Caco-2 (cell line): ENCODE measurements at regions not wholly inside any gene's neighbourhood (a gene's known extent, or its start where the extent isn't known, plus 50 kb on each side); places are given as distances from the start of the nearest gene placed in this dataset.

Experiments
- BruUV-seq: library from RNA; stranded (reverse); fragments of 400-500 nt; replicated peaks from 2 replicates; lab custom pipeline; 2021; lab: Mats Ljungman, UMichigan
- CTCF ChIA-PET: fragments of 300-600 bp; sonication (Branson Sonifier 250); formaldehyde crosslinking; loops from one replicate; lab custom pipeline; 2022; ENCODE audit warnings: antibody characterized with exemption; lab: Charles Lee
- POLR2A ChIA-PET: fragments of 300-600 bp; sonication (Branson Sonifier 250); formaldehyde crosslinking; loops from one replicate; lab custom pipeline; 2022; ENCODE audit warnings: antibody characterized with exemption; lab: Charles Lee
- DNase-seq, 2 experiments: peaks; one replicate each; pipeline versions ENCODE4 v3.0.0 to v3.0.0-alpha.2; 2020 to 2022
- H3K27me3 ChIP-seq: replicated peaks from 2 replicates; pipeline ENCODE4 v1.6.0; 2011; ENCODE audit warnings: low read length; ENCODE audit not compliant: control insufficient read depth, insufficient read depth
- H3K36me3 ChIP-seq: 2 replicates; pipeline ENCODE4 v1.5.1; 2011; ENCODE audit warnings: low read length; ENCODE audit not compliant: control insufficient read depth, insufficient read depth
- H3K4me1 ChIP-seq: fragments of 250-450 bp; sonication (Bioruptor Pico); 2 replicates; pipeline ENCODE4 v1.5.1; 2020; ENCODE audit warnings: mild to moderate bottlenecking
- H3K4me3 ChIP-seq: 2 replicates; pipeline ENCODE4 v1.5.1; 2011; ENCODE audit warnings: low read depth, mild to moderate bottlenecking, control low read depth, low read length
- H3K9me3 ChIP-seq: fragments of 250-450 bp; sonication (Bioruptor Pico); 2 replicates; pipeline ENCODE4 v1.5.1; 2020; ENCODE audit warnings: mild to moderate bottlenecking, moderate library complexity
- H3K27ac Mint-ChIP-seq: one replicate; pipeline ENCODE4 v1.8.0; 2022; ENCODE audit warnings: mixed read lengths; ENCODE audit not compliant: unreplicated experiment
- H3K27me3 Mint-ChIP-seq: one replicate; pipeline ENCODE4 v1.8.0; 2022; ENCODE audit warnings: mixed read lengths; ENCODE audit not compliant: insufficient read depth, unreplicated experiment
- H3K36me3 Mint-ChIP-seq: one replicate; pipeline ENCODE4 v1.8.0; 2022; ENCODE audit warnings: mild to moderate bottlenecking, mixed read lengths; ENCODE audit not compliant: insufficient read depth, unreplicated experiment
- H3K4me1 Mint-ChIP-seq: one replicate; pipeline ENCODE4 v1.8.0; 2022; ENCODE audit warnings: low read depth, mixed read lengths; ENCODE audit not compliant: unreplicated experiment
- H3K4me3 Mint-ChIP-seq: one replicate; pipeline ENCODE4 v1.8.0; 2022; ENCODE audit warnings: mild to moderate bottlenecking, moderate library complexity, mixed read lengths; ENCODE audit not compliant: unreplicated experiment
- H3K9me3 Mint-ChIP-seq: one replicate; pipeline ENCODE4 v1.8.0; 2022; ENCODE audit warnings: mixed read lengths; ENCODE audit not compliant: unreplicated experiment
- intact Hi-C: fragments of 100-400 bp; cut with micrococcal nuclease; formaldehyde crosslinking; loops from one replicate; pipeline ENCODE4 v1.10.0; 2022; ENCODE audit not compliant: unreplicated experiment
- TF ChIP-seq, protein P1 (sequence below), 2 experiments: fragments of 200-600 bp in 1 of 2; IDR thresholded peaks; 1 replicate in 1 of 2; 2 replicates in 1 of 2; pipeline versions ENCODE4 v1.5.1 to v1.8.0; 2011 to 2022; ENCODE audit warnings: antibody characterized with exemption in 1 of 2, control low read depth in 1 of 2, inconsistent platforms in 1 of 2, low read depth in 1 of 2, low read length in 1 of 2, mild to moderate bottlenecking in 1 of 2, moderate library complexity in 1 of 2; ENCODE audit not compliant: insufficient read depth in 1 of 2, severe bottlenecking in 1 of 2, unreplicated experiment in 1 of 2

DNA sequence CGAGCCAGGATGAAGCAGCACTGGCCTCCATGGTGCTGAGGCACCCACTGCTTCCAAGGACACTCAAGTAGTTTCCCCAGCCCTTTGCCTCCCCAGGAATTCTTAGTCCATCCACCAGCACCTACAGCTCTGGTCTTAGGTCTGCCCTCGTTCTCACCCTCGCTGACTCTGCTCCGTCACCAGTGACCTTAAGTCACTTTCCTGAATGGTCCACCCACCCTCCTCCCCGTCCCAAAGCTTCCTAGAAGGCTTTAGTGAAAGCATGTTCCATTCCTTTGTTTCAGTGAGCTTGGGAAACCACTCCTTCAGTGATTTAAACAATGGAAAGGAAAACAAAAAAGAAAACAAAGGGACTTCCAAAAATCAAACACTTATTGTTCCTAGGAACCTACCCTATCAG, 54.6 kb upstream of the MAP3K1 start:
- H3K27ac Mint-ChIP-seq, result no peak overlapping the region
- CTCF ChIA-PET, result no interaction called here

DNA sequence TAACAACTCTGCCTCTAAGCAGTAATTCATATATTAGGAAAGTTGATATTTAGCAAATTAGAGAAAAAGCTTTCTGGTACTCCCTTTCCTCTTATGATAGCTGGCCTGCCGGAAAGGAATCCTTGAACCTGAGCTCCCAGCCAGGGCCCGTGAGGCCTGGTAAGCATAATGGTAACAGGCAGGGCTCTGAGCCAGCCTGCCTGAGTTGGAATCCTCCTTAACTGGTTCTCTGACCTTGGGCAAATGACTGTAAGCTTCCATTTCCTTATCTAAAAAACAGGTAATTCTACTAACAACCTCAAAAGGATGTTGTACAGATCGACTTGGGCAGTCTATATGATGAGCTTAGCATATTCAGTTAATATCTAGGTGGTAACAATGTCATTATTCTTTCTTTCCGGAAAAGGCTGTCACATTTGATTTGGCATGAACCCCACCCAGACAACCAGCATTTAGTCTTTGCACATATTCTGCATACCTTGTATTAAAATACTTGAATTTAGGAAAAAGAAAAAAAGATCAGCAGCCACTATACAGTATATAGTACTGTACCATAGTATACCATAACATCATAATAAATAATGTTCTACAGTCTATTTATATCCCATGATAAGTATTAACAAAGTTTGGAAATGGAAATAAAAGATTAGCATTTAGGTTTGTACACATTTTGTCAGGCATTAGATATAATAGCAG, 55.7 kb upstream of the MAP3K1 start:
- no TSS peak for BruUV-seq
- DNase-seq, result no peak
- H3K36me3 Mint-ChIP-seq, result no peaks in the 10 kb centered on the region
- H3K4me1 ChIP-seq, result peaks cover 16% of the 10 kb centered on the region
- intact Hi-C loops, result no loop called here
- H3K36me3 ChIP-seq, result no peaks in the 10 kb centered on the region
- H3K27me3 Mint-ChIP-seq, result no peaks in the 10 kb centered on the region
- no peak overlapping the region for H3K4me3 ChIP-seq
- H3K4me3 Mint-ChIP-seq, result no peak overlapping the region
- TF ChIP-seq, protein P1, sequence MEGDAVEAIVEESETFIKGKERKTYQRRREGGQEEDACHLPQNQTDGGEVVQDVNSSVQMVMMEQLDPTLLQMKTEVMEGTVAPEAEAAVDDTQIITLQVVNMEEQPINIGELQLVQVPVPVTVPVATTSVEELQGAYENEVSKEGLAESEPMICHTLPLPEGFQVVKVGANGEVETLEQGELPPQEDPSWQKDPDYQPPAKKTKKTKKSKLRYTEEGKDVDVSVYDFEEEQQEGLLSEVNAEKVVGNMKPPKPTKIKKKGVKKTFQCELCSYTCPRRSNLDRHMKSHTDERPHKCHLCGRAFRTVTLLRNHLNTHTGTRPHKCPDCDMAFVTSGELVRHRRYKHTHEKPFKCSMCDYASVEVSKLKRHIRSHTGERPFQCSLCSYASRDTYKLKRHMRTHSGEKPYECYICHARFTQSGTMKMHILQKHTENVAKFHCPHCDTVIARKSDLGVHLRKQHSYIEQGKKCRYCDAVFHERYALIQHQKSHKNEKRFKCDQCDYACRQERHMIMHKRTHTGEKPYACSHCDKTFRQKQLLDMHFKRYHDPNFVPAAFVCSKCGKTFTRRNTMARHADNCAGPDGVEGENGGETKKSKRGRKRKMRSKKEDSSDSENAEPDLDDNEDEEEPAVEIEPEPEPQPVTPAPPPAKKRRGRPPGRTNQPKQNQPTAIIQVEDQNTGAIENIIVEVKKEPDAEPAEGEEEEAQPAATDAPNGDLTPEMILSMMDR (IDR thresholded peaks at IDR 0.05; ENCODE audit: insufficient read depth in 1 of 2, low read depth in 1 of 2, low read length in 1 of 2, severe bottlenecking in 1 of 2, unreplicated experiment in 1 of 2), result no peak
- H3K27ac Mint-ChIP-seq, result no peak overlapping the region
- H3K27me3 ChIP-seq, result no peaks in the 10 kb centered on the region
- ChIA-PET CTCF (no interaction called here), POLR2A (no interaction called here)
- no peaks in the 10 kb centered on the region for H3K9me3 Mint-ChIP-seq
- no peaks in the 10 kb centered on the region for H3K9me3 ChIP-seq
- H3K4me1 Mint-ChIP-seq, result peaks cover 19% of the 10 kb centered on the region

More for the DNA sequence above, 54.6 kb upstream of the MAP3K1 start:
- TF ChIP-seq, protein P1 (IDR thresholded peaks at IDR 0.05; ENCODE audit: insufficient read depth in 1 of 2, low read depth in 1 of 2, low read length in 1 of 2, severe bottlenecking in 1 of 2, unreplicated experiment in 1 of 2), result no peak
- Histone ChIP-seq H3K9me3 (no peaks in the 10 kb centered on the region), H3K27me3 (no peaks in the 10 kb centered on the region), H3K36me3 (no peaks in the 10 kb centered on the region), H3K4me3 (no peak overlapping the region), H3K4me1 (peaks cover 16% of the 10 kb centered on the region)
- H3K9me3 Mint-ChIP-seq, result no peaks in the 10 kb centered on the region
- no peak for DNase-seq
- intact Hi-C loops, result no loop called here
- POLR2A ChIA-PET, result no interaction called here
- H3K4me3 Mint-ChIP-seq, result no peak overlapping the region
- H3K36me3 Mint-ChIP-seq, result no peaks in the 10 kb centered on the region
- peaks cover 19% of the 10 kb centered on the region for H3K4me1 Mint-ChIP-seq
- no peaks in the 10 kb centered on the region for H3K27me3 Mint-ChIP-seq
- BruUV-seq, result no TSS peak

DNA sequence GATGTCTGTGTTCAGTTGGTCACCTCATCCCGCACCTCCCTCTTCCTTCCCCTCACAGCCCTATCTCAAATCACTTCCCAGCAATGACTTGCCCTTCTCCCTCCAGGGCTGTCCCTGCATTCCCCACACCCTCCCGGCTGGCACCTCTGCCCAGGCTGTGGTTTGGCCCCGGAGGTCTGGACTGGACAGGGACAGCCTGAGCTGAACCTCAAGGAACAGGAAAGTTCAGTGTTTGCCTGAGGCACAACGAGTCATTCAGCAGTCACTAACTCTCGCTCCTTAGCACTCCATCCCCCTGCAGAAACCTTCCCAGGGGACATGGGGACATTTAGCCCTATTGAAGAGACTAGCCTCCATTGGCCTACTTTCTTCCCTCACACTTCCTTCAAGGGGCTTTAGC, 58.3 kb upstream of the MAP3K1 start:
- no peak overlapping the region for H3K4me3 ChIP-seq
- no peaks in the 10 kb centered on the region for H3K36me3 ChIP-seq
- Mint-ChIP-seq H3K4me3 (no peak overlapping the region), H3K27ac (no peak overlapping the region), H3K36me3 (no peaks in the 10 kb centered on the region), H3K4me1 (peaks cover 6% of the 10 kb centered on the region), H3K9me3 (peaks cover 8% of the 10 kb centered on the region), H3K27me3 (no peaks in the 10 kb centered on the region)
- CTCF ChIA-PET, result no interaction called here
- intact Hi-C loops, result no loop called here
- H3K9me3 ChIP-seq, result no peaks in the 10 kb centered on the region
- no peaks in the 10 kb centered on the region for H3K27me3 ChIP-seq
- TF ChIP-seq, protein P1 (IDR thresholded peaks at IDR 0.05; ENCODE audit: insufficient read depth in 1 of 2, low read depth in 1 of 2, low read length in 1 of 2, severe bottlenecking in 1 of 2, unreplicated experiment in 1 of 2), result no peak
- POLR2A ChIA-PET, result no interaction called here
- DNase-seq, result no peak
- no peaks in the 10 kb centered on the region for H3K4me1 ChIP-seq
- BruUV-seq, result no TSS peak
